HPDE6-E6E7 (cell line): ENCODE measurements at regions not wholly inside any gene's neighbourhood (a gene's known extent, or its start where the extent isn't known, plus 50 kb on each side); places are given as distances from the start of the nearest gene placed in this dataset.
"Not testable (repeated sequence)": the region's sequence is repeated elsewhere in the genome, so short reads cannot be mapped to it uniquely, and the experiment has no call there.

Source experiments
- DNase-seq: peaks from one replicate; pipeline ENCODE4 v3.0.0; 2011; ENCODE audit warnings: missing footprints; ENCODE audit errors: extremely low spot score

DNA sequence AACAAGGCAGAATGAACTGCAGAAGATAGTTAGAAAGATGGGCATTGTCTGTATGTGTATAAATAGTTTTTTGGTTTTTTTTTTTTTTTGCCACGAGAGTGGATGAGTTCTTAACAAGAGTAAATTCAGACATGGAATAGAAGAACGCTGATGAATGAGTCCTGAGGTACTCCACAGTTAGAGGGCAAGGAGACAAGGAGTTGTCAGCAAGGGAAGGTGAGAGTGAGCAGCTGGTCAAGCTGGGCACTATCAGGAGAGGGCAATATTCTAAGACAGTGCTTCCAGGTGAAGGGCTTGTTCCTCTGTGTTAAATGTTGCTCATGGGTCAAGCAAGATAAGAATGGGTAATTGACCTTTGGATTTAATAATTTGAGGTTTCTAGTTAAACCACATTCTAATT is 138.6 kb upstream of the FAM78B start:
- DNase-seq, result no peak

DNA sequence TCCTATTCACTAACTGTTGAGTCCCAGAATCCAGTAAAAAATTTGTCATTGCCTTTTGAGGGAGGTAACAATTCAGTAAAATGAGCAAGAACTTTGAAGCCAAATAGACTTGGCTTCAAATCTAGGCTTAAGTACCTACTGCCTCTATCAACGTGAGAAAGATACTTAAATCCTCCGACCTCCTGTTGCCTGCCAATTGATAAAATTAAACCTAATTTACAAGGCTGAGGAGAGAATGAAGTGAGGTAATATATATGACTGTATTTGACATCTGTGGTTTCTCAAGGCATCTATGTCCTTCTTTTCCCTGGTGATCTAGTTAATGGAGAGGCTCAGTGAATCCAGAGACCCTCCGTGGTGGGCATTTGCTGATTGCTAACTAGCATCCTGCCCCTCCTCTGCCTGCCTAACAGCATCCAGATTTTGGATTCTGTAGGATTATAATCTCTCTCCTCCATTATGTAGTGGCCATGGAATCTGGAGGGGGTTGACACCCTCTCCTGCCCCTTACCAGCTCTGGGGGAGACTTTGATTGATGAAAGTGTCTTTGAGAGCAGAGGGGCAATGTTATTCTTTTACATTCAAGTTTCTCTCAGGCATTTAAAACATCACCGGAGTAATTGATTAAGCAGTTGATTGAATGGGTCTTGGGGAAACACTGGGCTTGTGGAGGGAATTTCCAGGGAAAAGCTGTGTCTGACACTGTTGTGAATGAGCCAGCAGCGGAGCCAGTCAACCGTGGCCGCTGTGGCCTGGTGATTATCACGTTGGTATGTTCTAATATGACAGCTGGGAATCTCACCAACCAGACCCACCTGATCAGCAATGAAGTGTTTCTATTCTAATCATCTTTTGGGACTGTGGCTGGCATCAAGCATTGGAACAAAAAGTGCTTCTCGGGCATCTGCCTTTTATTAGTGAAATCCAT is 140.7 kb upstream of the FAM78B start:
- DNase-seq, result no peak

DNA sequence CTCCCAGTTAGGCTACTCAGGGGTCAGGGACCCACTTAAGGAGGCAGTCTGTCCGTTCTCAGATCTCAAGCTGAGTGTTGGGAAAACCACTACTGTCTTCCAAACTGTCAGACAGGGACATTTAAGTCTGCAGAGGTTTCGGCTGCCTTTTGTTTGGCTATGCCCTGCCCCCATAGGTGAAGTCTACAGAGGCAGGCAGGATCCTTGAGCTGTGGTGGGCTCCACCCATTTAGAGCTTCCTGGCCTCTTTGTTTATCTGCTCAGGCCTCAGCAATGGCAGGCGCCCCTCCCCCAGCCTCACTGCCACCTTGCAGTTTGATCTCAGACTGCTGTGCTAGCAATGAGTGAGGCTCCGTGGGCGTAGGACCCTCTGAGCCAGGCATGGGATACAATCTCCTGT is 149.5 kb upstream of the FAM78B start:
- DNase-seq, result not testable (repeated sequence)

DNA sequence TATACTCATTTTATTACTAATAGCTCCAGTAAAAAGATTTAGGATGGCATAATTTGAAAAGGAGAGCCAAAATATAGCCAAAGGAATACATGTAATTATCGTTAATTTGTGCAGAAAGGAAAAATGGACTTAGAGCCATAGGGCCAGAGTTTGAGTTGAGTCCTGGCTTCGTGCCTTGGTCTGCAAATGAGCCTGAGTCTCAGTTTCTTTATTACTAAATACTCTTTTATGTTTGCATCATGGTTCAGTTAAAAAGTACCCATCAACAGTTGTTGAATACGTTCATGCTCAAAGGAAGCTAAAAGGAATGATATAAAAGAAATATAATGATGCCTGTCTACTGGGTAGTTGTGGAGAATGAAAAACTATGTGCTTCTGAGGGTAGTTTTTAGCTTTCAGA is 155.7 kb upstream of the FAM78B start:
- no peak for DNase-seq

DNA sequence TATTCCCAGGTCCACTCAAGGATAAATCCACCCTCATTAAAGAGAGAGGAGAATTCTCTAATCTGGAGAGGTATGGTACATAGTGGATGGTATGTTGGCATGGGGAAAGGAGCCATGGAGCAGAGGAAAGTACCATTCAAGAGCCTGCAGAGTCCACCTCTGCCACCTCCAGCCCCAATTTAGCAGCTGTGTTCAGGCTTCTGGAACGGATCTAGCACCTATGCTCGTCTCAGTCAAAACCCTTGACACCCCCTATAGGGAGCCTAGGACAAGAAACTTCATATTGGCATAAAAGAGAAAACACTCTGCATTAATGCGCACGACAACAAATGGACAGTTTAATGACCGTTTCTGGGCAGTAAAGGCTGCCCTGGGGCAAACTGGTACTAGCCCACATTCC is 161.1 kb upstream of the FAM78B start:
- no peak for DNase-seq

DNA sequence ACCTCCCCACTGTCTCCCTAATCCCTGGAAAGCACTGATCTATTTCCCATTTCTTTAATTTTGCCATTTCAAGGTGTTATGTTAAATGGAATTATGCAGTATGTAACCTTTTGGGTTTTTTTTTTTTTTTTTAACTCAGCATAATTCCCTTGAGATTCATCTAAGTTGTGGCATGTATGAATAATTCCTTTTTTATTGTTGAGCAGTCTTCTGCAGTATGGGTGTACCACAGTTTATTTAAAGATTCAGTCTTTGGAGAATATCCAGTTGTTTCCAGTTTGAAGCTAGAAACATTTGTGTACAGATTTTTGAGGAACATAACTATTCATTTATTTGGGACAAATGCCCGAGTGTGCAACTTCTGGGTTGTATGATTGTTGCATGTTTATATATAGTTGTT is 162.2 kb upstream of the FAM78B start:
- no peak for DNase-seq

DNA sequence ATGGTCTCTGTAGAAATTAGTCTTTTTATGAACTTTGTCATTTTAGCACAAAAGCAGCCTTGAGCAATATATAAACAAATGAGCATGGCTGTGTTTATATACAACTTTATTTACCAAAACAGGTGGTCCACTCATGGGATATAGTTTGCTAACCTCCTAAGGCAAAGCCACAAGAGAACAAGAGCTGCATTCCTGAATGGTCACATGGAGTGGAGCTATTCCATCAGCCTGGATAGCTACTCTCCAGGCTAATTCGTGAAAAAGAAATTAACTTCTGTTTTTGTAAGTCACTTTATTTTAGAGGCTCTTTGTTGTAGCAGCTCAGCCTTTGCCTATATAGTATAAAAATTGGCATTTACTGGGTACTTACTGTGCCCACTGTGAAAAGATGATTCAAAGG is 163.3 kb upstream of the FAM78B start:
- DNase-seq, result no peak

DNA sequence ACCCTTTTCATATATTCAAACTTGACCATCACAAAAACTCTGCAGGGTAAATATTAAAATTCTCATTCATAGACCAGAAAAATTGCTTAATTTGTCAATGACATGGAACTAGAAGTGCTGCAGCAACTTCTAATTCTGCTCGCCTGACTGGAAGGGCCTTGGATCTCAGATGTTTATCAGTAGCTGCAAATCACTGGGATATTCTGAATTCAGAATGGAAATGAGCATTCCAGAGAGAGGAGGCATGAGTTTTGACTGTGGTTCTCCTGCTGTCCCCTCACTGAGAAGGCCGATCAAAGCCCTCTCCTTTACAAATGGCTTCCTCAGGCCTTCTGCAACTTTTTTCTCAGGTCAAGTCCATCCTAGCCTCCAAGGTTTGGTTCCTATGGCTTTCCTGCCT is 171.3 kb upstream of the FAM78B start:
- DNase-seq, result no peak

DNA sequence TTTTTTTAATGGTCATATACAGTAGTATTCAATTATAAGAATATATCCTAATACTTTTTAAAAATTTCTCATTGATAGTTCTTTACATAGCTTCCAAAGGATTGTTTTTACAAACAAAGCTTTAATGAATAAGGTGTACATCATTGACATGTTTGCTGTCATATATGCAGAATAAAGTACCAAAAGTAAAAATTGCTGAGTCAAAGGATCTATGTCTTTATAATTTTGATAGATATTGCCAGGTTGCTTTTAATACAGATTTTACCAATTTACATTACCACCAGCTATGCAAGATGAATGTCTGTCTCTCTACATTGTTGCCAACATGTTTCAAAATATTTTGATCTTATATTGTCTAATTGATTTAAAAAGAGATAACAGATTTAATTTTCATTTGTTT is 173.9 kb upstream of the FAM78B start:
- no peak for DNase-seq

DNA sequence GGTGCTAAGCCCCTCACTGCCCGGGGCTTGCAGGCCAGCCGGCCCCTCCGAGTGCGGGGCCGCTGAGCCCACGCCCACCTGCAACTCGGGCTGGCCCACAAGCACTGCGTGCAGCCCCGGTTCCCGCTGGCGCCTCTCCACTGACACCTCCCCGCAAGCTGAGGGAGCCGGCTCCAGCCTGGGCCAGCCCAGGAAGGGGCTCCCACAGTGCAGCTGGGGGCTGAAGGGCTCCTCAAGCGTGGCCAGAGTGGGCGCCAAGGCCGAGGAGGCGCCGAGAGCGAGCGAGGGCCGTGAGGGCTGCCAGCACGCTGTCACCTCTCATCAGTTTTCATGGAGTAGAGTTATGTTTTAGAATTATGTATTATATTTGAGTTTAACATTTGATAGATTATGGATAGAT is 176.5 kb upstream of the FAM78B start:
- no peak for DNase-seq

DNA sequence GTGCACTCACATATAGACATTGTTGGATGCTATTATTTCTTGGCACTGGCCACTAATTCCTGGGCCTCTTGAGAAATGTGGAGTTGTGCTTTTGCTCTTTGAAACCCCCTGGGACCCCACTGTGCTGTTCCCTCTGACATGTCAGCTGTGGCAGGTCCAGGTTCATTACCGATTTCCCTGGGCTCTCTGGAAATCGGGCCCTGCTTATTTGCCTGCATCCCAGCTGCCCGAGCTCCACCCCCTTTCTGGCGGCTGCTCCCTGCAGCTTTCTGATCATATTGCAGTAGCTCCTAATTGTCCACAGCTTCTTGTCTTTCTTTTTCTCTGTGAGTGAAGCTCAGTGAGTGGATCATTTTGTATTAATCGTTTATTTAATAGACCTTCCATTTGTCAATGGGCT is 183.7 kb upstream of the FAM78B start:
- no peak for DNase-seq

DNA sequence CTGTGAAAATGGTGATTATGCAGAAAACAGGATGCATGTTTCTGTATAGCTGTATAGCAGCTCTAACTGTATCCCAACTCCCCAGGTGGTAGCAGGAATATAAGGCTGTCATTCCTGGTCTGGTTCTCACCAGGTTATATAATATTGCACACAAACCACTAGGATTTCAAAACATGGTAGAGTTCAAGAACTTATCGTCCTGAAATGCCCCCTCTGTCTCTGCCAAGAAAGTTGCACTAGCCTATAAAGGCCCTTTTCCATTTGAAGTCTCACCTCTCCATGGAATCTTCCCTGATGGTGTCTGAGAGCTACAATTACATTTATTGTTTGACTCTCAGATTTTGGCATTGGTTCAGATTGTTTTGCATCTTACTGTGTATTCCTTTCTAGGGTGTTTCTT is 184.9 kb upstream of the FAM78B start:
- DNase-seq, result no peak

DNA sequence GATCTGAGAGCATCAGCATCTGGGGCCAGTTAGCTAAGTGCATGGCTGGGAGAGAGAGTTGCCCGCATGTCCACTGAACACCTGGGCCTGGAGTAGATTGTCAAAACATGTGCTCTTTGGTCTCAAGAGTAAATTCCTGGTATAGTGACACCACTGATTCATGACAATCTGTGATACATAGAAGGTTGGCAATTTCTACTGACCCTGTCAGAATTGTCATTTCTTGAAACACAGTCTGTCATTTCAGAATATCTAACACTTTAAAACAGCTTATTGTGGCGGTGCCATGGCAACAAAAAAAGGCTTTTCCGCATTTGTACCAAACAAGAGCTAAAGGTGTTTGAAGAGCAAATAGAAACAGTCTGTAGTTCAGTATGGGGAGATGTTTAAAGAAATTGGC is 186.4 kb upstream of the FAM78B start:
- no peak for DNase-seq

DNA sequence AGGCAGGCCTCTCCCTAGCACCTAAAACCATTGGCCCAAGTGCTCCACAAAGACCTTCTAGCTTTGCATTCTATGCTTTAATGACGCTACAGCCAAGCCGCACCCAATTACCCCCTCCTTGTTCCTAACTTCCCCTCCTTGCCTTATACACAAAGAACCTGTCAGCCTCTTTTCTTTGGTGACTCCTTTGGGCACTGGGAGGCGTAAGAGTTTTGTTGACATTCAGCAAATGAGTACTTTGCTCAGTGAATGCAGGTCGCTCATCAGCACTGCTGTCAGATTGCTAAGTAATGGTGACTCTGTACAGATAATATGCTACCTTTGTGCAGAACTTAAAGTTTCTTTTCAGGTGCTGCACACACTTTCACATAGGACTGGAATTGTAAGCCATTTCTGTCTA is 187.6 kb upstream of the FAM78B start:
- no peak for DNase-seq

DNA sequence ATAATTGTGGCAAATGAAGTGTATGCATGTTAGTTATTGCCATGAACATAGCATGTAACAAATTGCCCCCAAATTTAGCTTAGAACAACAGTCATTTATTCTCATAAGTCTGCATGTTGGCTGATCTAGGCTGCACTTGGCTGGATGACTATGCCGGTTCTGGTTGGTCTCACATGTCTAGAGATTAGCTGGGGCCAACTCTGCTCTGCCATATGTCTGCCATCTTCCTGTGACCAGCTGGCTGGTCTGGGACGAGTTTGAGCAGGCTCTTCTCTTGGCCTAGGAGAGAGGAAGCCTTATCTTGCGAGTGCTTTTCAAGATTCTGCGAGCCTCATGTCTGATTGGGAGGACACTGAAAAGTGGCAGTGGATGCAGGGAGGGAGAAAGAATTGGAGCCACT is 198.3 kb upstream of the FAM78B start:
- DNase-seq, result no peak

DNA sequence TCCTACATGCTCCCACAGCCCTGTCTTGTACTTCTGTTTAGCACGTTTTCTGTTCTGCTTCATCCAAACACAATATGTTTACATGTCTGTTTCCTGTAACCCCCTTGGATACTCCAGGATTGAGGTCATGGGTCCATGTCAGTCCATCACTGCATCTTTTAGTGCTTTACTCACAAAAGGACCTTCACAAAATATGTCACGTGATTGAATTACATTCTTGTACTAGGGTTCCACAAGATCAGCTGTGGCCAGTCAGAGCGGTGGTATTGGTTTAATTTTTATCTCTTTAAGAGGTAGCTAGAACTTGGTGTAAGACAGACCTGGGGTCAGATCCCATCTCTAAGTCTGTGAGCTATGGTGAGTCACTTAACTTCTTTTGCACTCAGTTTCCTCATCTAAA is 201.2 kb upstream of the FAM78B start:
- no peak for DNase-seq

DNA sequence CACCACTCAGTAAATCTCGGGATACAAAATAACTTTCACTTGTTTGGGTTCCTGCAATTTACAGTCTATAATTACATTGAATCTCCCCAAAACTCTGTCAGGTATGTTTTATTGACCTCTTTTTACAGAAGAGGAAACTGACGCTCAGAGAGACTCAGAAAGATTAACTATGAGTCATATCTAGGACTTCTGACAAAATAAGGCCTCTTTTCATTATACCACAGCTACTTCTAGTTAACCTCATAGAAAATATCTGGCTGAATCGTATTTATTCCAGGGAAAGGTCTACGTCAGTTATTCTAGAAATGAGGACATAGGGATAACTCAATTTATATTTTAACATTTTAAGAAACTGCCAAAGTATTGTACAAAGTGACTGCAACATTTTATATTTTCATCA is 211.1 kb upstream of the FAM78B start:
- no peak for DNase-seq

DNA sequence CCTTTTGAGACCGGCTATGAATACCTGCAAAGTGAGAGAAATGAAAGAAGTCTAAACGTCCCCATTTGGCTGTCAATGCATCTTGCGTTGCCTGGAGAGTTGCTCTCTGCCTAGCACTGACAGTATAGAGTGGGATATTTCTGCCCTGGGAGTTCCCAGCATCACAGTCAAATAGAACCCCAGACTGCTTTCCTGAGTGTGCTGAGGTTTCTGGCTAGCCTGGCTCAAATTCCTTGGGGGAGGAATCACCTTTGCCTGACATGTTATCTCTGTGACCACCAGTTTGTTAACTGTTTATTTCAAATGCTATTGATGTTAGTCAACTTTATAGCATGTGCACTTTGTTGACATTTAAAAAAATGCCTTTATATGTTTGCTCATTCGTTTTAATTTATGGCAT is 212.0 kb upstream of the FAM78B start:
- no peak for DNase-seq

DNA sequence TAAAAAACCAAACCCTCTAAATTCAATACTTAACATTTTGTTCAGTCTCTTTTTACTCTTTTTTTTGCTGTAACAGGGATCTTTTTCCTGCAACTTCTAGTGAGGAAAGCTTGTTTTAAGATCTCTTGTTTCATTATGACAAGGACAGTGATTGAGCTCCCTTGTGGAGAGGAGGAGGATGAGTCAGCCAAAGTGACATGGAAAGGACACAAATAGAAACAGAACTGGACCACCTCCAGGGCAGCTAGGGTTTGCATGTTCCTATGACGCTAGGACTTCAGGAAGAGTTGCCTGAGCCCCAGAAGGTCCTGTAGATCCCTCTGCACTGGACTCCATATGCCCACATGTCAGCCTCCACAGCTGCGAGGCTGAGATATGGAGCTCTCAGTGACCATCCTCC is 212.6 kb upstream of the FAM78B start:
- no peak for DNase-seq

DNA sequence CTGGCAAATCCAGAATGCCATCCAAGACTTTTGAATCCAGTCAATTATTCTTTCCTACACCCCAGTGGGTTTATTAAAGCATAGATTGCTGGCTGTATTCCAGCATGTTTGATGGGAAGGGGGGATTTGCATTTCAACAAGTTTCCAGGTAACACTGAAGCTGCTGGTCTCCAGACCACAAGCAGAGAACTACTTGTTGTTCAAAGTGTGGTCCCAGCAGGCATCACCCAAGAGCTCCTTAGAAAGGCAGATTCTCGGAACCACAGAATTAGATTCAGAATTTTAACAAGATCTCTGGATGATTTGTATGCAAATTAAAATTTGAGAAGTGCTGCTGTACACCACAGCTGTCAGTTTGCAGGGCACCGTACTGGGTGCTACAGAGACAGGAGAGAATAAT is 216.3 kb upstream of the FAM78B start:
- DNase-seq, result no peak

DNA sequence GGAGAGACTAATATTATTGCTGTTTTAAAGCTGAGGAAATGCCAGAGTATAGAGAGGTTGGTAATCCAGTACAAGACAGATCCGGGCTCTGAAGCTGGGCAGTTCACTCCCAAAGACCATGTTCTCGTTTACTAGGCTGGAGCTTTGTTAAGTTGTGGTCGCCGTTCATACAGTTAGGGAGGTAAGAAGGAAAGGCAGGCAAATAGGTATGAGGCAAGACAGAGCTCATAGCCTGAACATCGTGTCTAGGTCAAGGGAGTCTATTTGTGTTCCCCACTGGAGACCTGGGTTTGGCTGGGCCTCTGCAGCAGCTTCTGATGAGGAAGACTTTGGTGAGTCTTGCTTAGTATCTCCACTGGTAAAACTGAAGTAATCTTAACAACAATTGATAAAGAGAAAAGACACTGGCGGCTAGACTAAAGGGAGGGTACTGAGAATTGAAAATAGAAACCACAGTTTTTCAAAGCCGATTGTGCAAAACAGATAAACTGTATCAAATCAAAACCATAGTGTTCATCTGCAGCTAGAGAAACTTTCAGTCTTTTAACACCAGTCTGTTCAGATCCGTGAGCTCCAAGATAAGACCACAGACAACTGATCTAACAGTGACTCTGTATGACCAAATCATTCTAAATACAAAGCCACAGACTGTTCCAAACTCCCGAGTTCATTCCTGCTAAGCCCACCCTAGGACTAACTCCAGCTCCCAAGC is 217.0 kb upstream of the FAM78B start:
- no peak for DNase-seq

DNA sequence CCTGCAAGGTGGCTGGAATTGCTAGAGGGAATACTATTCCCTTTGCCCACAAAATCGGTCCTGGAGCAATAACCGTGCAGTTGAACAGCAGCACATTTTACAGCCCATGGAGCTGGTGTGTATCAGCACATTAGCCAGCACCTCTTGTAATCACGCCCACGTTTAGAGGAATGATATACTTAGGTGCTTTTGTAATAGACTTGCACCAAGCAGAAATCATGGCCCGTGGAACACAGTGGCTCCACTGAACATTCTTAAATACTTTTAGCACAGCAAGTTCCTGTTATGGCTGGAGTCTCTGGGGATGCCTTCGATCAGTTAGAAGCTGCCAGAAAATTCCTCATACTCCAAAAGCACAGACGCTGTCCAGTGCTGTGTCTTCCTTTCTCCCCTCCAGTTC is 218.1 kb upstream of the FAM78B start:
- DNase-seq, result no peak

DNA sequence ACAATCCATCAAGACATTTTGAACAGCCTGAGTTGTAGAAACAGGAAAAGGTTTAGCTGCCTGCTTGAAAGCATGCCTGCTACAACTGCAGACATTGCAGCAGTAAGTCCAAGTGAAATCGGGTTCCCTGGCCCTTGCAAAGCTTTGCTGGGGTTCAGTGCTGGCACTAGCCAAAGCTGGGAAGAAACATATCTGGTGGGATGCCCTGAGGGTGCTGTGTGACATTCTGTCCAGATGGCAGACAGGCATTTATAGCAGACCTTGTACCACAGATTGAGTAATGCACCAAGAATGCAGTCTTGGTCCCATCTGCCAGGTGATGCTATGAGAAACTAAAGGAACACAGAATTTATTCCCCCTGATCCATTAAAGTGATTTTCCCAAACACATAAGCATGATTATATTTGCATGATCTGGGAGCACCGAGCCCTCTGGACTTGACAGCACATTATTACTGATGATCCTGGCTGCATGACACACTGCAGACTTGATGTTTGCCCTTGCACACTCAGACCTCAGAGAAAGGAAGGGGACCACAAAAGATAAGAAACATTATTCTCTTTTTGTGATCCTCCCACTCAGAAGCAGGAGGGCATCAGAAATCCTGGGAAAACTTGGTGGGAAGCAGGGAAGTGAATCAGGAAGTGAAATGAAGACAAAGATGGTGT is 223.7 kb upstream of the FAM78B start:
- DNase-seq, result no peak
